ENCODE measurements at regions not wholly inside any gene's neighbourhood (a gene's known extent, or its start where the extent isn't known, plus 50 kb on each side); places are given as distances from the start of the nearest gene placed in this dataset.

GRCh38 chr14:51401272-51401671, 161.2 kb downstream of the TMX1 start:
- Histone ChIP-seq H3K9me3 (no peaks in the 10 kb centered on the region), H3K36me3 (no peaks in the 10 kb centered on the region), H3K27ac (peak overlapping the region; percentile 32 to 72 (median 58)), H3K27me3 (no peaks in the 10 kb centered on the region), H3K4me1 (peaks cover 5 to 21% of the 10 kb centered on the region in 2 donors), H3K4me3 (no peak overlapping the region)
- DNase-seq: peak; percentile 16 to 22
- ATAC-seq: peak; percentile 73 to 86
- TF ChIP-seq CTCF (IDR thresholded peaks at IDR 0.05 in 4 of 5, conservative IDR thresholded peaks at IDR 0.05 in 1 of 5): no peak
- no peak for TF ChIP-seq POLR2A (IDR thresholded peaks at IDR 0.05)
- intact Hi-C loops (cut with DNase I; ENCODE audit: low total_unique reads): no loop called here
- in situ Hi-C loops (cut with MboI; ENCODE audit: low sequenced_read_pairs in 4 of 4): no loop called here

- Histone ChIP-seq H3K9me3 (no peaks in the 10 kb centered on the region), H3K36me3 (no peaks in the 10 kb centered on the region), H3K4me3 (no peak overlapping the region), H3K27ac (peak overlapping the region; percentile 32 to 72 (median 58)), H3K27me3 (no peaks in the 10 kb centered on the region), H3K4me1 (peaks cover 5 to 16% of the 10 kb centered on the region in 2 donors)
- peak; percentile 72 to 73 for ATAC-seq
- intact Hi-C loops (cut with DNase I; ENCODE audit: low total_unique reads) (no loop called here), in situ Hi-C loops (cut with MboI; ENCODE audit: low sequenced_read_pairs in 4 of 4) (no loop called here)
- DNase-seq: peak in 1 of 2 donors; percentile 36
- TF ChIP-seq POLR2A (IDR thresholded peaks at IDR 0.05): no peak
- no peak for TF ChIP-seq CTCF (IDR thresholded peaks at IDR 0.05 in 4 of 5, conservative IDR thresholded peaks at IDR 0.05 in 1 of 5)
Measured at GRCh38 chr14:51401756-51402155, 161.7 kb downstream of the TMX1 start.

GRCh38 chr14:51410897-51411296, 170.8 kb downstream of the TMX1 start:
- ATAC-seq: no peak
- Histone ChIP-seq H3K9me3 (no peaks in the 10 kb centered on the region), H3K27me3 (no peaks in the 10 kb centered on the region), H3K4me3 (no peak overlapping the region), H3K4me1 (no peaks in the 10 kb centered on the region), H3K27ac (no peak overlapping the region), H3K36me3 (no peaks in the 10 kb centered on the region)
- no peak for DNase-seq
- in situ Hi-C loops (cut with MboI; ENCODE audit: low sequenced_read_pairs in 4 of 4) (no loop called here), intact Hi-C loops (cut with DNase I; ENCODE audit: low total_unique reads) (no loop called here)
- TF ChIP-seq POLR2A (IDR thresholded peaks at IDR 0.05) (no peak), CTCF (IDR thresholded peaks at IDR 0.05 in 4 of 5, conservative IDR thresholded peaks at IDR 0.05 in 1 of 5) (no peak)

- TF ChIP-seq CTCF (IDR thresholded peaks at IDR 0.05 in 4 of 5, conservative IDR thresholded peaks at IDR 0.05 in 1 of 5) (no peak), POLR2A (IDR thresholded peaks at IDR 0.05) (no peak)
- peaks cover 0 to under 1% of the 10 kb centered on the region in 2 donors for H3K4me1 ChIP-seq
- no peaks in the 10 kb centered on the region for H3K9me3 ChIP-seq
- no peak overlapping the region for H3K4me3 ChIP-seq
- in situ Hi-C loops (cut with MboI; ENCODE audit: low sequenced_read_pairs in 4 of 4): no loop called here
- no peak overlapping the region for H3K27ac ChIP-seq
- H3K36me3 ChIP-seq: no peaks in the 10 kb centered on the region
- no peak for DNase-seq
- H3K27me3 ChIP-seq: no peaks in the 10 kb centered on the region
- intact Hi-C loops (cut with DNase I; ENCODE audit: low total_unique reads): no loop called here
- ATAC-seq: no peak
Measured at GRCh38 chr14:51419685-51420084, 179.6 kb downstream of the TMX1 start.

- Histone ChIP-seq H3K27me3 (no peaks in the 10 kb centered on the region), H3K4me3 (no peak overlapping the region), H3K4me1 (peaks cover 0 to 4% of the 10 kb centered on the region in 2 donors), H3K9me3 (no peaks in the 10 kb centered on the region), H3K36me3 (no peaks in the 10 kb centered on the region), H3K27ac (peak overlapping the region in 1 of 4 donors; percentile 70)
- DNase-seq: no peak
- ATAC-seq: no peak
- in situ Hi-C loops (cut with MboI; ENCODE audit: low sequenced_read_pairs in 4 of 4): no loop called here
- intact Hi-C loops (cut with DNase I; ENCODE audit: low total_unique reads): no loop called here
- TF ChIP-seq POLR2A (IDR thresholded peaks at IDR 0.05) (no peak), CTCF (IDR thresholded peaks at IDR 0.05 in 4 of 5, conservative IDR thresholded peaks at IDR 0.05 in 1 of 5) (no peak)
Measured at GRCh38 chr14:51422704-51423103, 182.7 kb downstream of the TMX1 start.

All from gastrocnemius medialis (tissue), 4 donors.